HCEC 1CT (cell line): ENCODE measurements at regions not wholly inside any gene's neighbourhood (a gene's known extent, or its start where the extent isn't known, plus 50 kb on each side); places are given as distances from the start of the nearest gene placed in this dataset.

Experiments
- DNase-seq: peaks from one replicate; pipeline ENCODE4 v3.0.0-alpha.2; 2017

GRCh38 chr1:38327559-38327973, 281.0 kb upstream of the POU3F1 start:
- DNase-seq, result no peak

GRCh38 chr1:38326856-38327255, 280.3 kb upstream of the POU3F1 start:
- DNase-seq, result no peak

- DNase-seq, result no peak
Measured at GRCh38 chr1:38326135-38326534, 279.5 kb upstream of the POU3F1 start.

- no peak for DNase-seq
Measured at GRCh38 chr1:38312753-38313152, 266.2 kb upstream of the POU3F1 start.

GRCh38 chr1:38310079-38310478, 263.5 kb upstream of the POU3F1 start:
- DNase-seq, result no peak

GRCh38 chr1:38308780-38309179, 262.2 kb upstream of the POU3F1 start:
- DNase-seq, result no peak

- DNase-seq, result no peak
Measured at GRCh38 chr1:38305666-38306065, 259.1 kb upstream of the POU3F1 start.

GRCh38 chr1:38303843-38304242, 257.2 kb upstream of the POU3F1 start:
- no peak for DNase-seq

GRCh38 chr1:38301040-38301439, 254.4 kb upstream of the POU3F1 start:
- DNase-seq, result no peak

- no peak for DNase-seq
Measured at GRCh38 chr1:38300616-38301015, 254.0 kb upstream of the POU3F1 start.

- no peak for DNase-seq
Measured at GRCh38 chr1:38297842-38298241, 251.2 kb upstream of the POU3F1 start.

- no peak for DNase-seq
Measured at GRCh38 chr1:38297246-38297645, 250.7 kb upstream of the POU3F1 start.

GRCh38 chr1:38296047-38296446, 249.5 kb upstream of the POU3F1 start:
- no peak for DNase-seq

- no peak for DNase-seq
Measured at GRCh38 chr1:38293567-38293966, 247.0 kb upstream of the POU3F1 start.

GRCh38 chr1:38292969-38293368, 246.4 kb upstream of the POU3F1 start:
- no peak for DNase-seq

GRCh38 chr1:38291906-38292521, 245.4 kb upstream of the POU3F1 start:
- DNase-seq, result no peak

GRCh38 chr1:38291336-38291735, 244.7 kb upstream of the POU3F1 start:
- no peak for DNase-seq

- no peak for DNase-seq
Measured at GRCh38 chr1:38289034-38289433, 242.4 kb upstream of the POU3F1 start.

GRCh38 chr1:38287547-38287946, 241.0 kb upstream of the POU3F1 start:
- no peak for DNase-seq

- DNase-seq, result no peak
Measured at GRCh38 chr1:38287036-38287435, 240.4 kb upstream of the POU3F1 start.

- no peak for DNase-seq
Measured at GRCh38 chr1:38285807-38286530, 239.4 kb upstream of the POU3F1 start.

- no peak for DNase-seq
Measured at GRCh38 chr1:38284953-38285352, 238.4 kb upstream of the POU3F1 start.

GRCh38 chr1:38283696-38284470, 237.3 kb upstream of the POU3F1 start:
- DNase-seq, result no peak

- no peak for DNase-seq
Measured at GRCh38 chr1:38279148-38279547, 232.6 kb upstream of the POU3F1 start.
